MV-4-11 (cell line): ENCODE measurements at regions not wholly inside any gene's neighbourhood (a gene's known extent, or its start where the extent isn't known, plus 50 kb on each side); places are given as distances from the start of the nearest gene placed in this dataset.

Experiments used
- DNase-seq: peaks from one replicate; lab custom pipeline; 2025; lab: John Stamatoyannopoulos, UW

DNA sequence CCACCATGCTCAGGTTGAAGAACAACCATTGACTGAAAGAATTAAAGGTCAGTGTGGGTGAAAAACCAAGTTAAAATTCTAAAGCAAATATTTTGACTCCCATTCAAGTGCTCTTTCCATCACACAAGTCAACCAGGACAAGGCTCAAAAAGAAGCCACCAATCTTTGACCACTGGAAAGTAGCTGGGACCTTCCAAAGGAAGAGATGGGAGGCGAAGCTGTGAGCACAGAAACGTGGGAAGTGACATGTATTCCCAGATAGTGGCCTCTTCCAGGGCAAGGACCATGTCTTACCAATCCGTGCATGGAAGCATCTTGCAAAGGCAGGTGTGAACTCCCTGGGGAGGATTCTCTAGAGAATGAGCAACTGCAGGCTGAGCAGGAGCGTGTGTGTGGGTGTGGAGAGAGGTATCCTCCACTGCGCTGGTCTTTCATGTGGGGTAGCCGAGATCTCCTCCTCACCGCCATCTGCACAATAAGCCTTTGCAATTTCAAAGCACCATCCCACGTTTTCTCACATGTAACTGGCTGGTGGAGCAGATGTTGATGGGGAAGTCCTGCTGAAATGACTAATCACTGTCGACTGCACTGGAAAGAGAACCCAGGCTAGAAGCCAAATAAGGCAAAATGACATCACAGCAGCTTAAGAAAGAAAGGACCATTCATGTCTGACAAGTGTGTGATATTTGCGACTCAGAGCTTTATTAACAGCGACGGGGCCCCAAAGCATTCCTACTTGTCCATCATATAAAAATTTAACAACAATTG, 189.4 kb upstream of the RREB1 start:
- peak; percentile 90 for DNase-seq

DNA sequence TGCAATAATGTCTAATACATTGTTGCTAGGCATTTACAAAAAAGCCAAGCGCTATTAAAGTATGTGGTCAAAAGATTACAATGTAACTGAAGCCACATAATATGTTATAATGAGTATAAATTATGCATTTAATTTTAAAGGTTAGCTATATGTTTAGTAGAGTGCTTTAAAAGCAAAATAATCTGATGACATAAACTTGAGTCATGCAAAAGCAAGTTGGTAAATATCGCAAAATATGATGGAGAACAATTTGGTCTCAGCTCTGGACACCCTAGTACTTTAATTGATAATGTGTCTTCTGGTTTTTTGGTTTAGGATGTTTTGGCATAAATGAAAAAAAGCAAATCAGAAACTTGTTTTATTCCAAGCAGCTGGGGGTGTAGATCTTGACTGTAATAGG, 188.6 kb upstream of the RREB1 start:
- DNase-seq, result no peak

DNA sequence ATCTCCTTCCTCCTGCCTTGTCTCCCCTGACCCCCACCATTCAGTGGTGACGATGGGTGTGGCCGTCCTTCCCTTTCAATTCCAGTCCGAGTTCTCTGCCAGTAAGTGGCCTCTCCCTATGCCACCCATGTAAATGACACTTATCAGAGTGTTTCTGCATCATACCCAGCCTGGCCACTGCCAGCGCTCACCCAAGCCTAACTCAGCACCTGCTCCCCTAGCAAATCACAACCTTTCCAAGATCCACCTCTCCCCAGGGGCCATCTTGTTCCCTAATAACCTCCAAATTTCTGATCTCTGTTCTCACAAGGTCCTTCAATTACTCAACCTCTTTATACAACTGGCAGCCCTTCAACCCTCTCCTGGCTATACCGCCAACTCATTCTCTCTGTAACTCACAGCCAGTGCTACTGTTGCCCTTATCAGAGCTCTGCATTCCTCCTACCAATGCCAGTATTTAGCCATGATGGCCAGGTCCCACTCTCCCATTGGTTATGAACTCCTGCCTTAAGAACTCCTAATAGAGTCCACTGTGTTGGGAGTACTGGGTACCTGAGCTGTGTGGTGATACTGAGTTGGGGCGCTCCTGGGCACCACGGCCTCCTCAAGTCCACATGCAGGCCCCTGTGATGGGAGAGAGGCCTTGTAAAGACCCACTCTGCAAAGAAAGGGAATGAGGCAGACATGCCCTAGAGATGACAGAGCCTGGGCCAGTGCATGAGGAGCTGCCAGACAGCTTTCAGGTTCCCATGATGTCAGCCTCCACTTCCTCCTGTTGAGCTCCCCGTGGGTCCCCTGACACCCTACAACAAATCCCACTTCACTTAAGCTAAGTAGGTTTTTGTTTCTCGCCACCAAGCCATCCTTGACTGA, 187.4 kb upstream of the RREB1 start:
- no peak for DNase-seq

DNA sequence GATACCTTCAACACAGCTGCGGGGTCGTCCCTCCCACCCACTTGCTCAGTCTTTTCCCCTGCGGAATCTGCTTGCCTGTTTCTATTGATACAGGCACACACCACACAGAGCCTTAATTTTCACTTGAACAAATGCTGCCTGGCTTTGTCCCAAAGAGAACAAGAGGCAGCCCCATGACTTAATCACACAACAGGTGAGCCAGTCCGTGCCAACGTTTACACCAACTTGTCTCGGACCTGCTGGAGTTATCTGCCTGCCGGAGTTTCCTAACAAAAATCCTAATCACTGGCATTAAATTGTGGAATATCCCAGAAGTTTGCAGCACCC, 186.8 kb upstream of the RREB1 start:
- DNase-seq, result no peak

DNA sequence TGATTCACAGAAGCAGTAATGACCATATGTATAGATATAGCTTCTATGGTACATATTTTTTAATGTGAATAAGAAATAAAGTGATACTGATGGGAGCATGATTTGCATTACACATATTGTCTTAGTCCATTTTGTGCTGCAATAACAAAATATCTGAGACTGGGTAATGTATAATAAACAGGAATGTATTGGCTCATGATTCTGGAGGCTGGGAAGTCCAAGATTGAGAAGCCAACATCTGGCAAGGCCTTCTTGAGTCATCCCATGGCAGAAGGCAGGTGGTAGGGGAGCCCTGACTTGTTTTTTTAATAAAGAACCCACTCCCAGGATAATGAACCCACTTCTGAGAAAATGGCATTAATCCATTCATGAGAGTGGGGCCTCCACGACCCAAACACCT, 185.6 kb upstream of the RREB1 start:
- no peak for DNase-seq

DNA sequence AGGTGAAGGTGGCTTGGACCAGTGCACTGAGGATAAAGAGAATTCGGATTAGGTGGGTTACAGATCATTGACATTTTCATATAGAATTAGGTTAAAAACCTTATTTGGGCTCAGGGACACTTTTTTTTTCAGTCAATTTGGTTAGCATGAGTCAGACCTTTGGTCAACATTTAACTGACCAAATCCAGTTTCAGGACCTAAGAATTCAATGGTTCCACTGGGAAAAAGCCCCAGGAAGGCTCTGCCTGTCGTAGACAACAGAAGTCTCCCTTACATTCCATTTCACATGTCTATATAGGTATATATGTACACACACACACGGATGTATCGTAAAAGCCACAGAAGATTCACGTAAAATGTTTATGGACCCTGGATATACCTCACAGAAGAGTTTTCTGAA, 184.2 kb upstream of the RREB1 start:
- no peak for DNase-seq

DNA sequence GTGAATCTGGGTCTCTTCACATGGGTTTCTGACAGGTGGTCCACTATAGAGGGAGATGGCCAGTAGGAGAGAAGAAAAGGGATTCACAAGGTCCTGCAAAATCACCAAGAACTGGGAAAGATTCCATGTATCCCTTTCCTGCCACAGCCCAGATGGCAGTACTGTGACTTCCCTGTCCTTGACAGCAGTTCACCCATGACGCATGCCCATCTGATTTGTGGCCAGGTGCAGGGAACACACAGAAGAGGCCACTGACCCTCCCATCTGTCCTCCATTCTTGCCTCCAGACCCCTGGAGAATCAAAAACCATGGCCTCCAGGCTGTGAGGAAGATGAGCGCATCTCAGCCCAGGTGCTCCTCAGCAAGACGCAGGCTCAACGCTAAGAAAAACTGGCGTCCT, 183.1 kb upstream of the RREB1 start:
- no peak for DNase-seq

DNA sequence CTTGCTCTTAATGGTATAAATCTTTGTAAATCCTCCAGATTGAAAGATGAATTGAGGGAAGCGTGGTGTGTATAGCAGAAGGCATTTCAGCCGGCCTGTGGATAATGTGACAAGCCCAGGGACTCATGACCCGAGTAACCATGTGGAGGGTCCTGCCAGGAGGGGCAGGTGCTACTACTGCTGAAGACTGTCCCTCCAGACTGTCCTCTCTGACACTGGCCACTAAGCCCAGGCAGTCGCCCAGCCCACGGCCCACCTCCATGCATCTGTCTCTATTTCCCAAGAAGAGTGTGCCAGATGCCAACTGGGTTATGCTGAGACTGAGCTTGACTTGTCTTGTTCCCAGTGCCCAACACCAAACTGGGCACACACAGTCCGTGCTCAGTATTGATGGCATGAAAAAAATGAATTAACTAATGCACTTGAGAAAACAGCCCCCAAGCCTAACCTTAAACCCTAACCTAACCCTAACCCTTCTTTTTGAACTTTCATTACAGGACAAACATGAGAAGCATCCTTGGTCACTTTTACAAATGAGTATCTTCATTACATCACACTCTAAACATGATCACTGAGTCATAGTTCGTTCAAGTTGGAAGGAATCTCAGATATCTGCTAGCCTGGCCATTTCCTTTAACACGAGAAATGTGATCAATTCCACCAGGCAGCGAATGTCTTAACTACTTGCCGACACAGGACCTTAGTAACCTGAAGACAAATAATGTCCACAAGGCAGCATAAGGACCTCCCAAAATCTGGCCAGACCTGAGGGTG, 182.2 kb upstream of the RREB1 start:
- DNase-seq, result no peak

DNA sequence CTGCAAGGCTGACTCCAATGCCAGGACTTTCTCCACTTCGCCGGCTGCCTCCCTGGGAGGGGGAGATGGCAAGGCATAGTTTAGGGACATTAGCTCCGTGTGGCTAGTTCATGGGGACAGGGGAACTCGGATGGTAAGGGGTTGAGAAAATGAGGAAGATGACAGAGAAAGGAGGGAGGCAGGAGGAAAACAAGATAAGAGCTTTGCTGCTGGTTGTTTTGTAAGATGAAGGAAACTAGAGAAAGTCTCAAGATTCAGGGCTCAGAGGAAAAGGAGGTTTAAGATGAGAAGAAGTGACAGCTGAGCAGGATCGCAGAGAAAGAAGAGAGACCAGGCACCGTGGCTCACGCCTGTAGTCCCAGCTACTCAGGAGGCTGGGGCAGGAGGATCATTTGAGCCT, 180.9 kb upstream of the RREB1 start:
- DNase-seq, result peak; percentile 17

DNA sequence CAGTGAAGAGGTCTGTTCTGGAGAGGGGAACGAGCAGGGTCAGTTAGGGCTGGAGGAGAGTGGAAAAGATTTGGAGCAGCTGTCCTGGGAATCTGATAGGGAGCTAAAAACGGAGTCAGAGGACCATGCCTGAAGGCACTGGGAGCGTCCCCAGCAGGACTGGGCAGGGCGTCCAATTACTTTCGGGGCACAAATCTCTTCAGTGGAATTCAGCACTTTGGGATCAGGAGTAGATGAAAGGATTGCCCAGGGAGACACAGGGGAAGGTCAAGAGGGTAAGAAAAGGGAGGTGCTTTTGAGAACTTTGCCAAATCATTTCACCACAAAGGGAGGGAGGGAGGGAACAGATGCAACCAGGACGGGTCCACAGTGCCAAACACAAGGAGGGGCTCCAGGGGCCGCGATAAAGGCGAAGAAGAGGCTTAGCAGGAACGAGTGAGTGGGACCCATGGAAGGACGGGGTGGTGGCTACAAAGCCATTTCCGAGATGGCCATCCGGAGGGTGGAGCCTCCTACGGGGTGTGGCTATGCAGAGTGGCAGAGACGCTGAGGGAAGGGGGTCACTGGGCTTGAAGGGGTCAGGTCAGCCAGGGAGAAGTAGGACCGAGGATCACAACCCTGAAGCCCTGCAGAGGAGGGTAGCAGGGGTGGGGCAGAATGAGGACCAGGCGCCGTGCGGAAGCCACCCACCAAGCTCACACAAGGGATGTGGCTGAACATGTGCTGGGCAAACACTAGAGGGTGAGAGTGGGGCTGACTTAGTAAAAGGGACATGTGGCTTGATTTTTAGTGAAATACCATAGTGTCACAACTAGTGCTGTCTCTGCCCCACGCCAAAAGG, 180.0 kb upstream of the RREB1 start:
- DNase-seq, result peak; percentile 36

DNA sequence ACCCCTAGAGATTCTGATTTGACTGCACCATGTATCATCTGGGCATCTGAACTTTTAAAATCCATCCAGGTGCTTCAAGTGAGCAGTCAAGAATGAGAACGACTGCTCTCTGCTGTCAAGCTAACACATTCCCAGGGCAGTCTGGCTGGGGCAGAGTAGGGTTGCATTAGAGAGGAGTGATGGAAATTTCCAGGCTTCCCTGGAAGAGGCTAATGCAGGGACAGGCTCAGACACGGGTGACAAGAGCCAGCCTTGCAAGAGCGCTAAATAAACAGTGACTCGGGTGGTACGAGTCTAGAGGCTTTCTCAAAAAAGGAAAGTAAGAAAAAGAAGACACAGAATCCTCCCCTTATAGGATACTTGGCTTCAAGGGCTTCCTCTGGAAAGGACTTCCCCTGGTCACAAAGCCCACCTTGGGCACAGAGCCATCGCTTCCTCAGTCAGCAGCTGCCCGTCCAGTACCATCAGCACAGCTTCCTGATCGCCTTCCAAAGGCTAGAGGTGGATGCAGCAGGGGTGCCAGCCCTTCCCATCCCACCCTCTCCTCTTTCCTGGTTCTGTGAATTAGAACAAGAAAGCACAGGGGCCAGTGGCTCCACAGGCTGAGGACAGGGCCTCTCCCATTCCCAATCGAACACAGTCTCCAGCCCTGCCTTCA, 177.4 kb upstream of the RREB1 start:
- no peak for DNase-seq

DNA sequence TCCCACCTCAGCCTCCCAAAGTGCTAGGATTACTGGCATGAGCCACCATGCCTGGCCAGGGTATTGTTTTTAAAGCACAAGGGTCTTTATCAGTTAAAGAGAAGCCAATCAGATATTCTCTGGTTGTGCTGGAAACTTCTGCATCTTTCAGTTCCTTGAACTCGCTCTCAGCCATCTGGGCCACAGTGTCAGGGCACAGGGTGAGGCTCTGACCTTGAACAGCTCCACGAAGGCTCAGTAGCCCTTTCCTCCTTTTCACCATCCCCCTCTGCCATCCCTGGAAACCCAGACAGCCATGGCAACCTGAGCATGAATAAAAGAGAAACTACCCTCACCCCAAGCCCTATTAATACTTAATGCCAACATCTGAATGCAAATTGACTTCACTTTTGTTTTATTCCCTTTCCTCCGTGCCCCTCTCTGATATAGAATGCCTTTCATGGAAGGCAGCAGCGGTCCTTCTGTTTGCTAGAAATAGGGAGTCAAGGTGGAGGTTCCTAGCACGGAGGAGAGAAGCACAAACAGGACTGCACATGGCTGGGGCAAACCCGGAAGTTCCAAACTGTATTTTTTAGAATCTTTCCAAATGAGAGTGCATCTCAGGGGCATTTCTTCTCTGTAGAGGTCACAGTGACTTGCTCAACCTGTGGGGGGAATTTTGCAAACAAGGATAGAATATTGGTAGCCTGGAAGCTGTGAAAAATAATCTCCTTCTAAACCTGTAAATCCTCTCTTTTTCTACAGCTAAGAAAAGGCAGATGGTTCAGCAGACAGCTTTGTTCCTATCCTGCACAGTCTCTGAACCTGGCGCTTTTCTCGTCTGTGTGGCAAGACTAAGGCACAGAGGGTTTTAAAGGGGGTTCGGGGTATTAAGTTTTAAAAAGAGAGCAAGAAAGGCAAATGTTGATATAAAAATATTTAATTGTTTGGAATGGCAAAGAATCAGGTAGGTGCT, 176.4 kb upstream of the RREB1 start:
- DNase-seq, result peak; percentile 65

DNA sequence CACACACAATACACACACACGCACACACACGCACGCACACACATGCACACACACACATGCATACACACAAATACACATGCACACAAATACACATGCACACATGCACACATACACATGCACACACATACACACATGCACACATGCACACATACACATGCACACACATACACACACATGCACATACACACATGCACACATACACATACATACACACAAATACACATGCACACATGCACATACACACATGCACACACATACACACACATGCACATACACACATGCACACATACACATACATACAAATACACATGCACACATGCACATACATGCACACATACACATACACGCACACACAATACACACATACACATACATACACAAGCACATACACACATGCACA, 175.4 kb upstream of the RREB1 start:
- DNase-seq, result no peak

DNA sequence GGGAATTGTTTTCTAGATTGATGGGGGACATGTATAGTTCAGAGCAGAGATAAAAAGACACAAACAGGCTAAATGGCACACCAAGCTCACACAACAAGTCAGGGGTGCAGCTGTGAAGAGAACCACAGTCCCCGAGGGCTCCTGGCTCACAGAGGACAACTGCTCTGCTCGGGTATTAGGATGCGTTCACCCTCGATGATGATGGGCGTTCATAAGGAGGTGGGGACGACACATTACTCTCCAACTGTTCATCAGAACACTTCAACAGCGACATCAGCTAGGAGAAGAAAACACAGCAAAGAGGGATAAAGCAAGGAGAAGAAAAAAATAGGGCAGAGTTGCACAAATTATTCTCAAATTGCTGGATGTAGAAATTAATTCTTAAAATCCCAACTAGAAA, 174.8 kb upstream of the RREB1 start:
- no peak for DNase-seq

DNA sequence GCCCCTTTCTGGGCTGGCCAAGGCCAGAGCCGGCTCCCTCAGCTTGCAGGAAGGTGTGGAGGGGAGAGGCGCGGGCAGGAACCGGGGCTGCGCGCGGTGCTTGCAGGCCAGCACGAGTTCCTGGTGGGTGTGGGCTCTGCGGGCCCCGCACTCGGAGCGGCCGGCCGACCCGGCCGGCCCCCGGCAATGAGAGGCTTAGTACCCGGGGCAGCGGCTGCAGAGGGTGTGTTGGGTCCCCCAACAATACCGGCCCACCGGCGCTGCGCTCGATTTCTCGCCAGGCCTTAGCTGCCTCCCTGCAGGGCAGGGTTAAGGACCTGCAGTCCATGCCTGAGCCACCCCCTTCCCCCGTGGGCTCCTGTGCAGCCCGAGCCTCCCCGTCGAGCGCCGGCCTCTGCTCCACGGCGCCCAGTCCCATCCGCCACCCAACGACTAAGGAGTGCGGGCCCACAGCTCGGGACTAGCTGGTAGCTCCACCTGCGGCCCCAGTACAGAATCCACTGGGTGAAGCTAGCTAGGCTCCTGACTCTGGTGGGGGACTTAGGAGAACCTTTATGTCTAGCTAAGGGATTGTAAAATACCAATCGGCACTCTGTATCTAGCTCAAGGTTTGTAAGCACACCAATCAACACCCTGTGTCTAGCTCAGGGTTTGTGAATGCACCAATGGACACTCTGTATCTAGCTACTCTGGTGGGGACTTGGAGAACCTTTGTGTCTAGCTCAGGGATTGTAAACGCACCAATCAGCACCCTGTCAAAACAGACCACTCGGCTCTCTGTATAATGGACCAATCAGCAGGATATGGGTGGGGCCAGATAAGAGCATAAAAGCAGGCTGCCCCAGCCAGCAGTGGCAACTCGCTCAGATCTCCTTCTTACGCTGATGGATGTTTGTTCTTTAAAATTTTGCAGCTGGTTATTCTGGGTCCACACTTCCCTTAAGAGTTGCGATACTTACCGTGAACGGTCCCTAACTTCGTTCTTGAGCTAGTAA, 167.4 kb upstream of the RREB1 start:
- DNase-seq, result peak; percentile 15

DNA sequence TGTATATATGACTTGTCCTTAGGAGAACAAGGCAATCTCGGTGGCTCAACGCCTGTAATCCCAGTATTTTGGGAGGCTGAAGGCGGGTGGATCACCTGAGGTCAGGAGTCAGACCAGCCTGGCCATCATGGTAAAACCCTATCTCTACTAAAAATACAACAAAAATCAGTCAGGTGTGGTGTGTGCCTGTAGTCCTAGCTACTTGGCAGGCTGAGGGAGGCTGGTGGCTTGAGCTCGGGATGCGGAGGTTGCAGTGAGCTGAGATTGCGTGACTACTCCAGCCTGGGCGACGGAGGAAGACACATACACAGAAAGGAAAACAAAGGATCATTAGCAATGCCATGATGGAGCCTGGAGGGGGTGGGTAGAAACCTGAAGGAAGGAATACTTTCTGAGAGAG, 166.6 kb upstream of the RREB1 start:
- DNase-seq, result no peak

DNA sequence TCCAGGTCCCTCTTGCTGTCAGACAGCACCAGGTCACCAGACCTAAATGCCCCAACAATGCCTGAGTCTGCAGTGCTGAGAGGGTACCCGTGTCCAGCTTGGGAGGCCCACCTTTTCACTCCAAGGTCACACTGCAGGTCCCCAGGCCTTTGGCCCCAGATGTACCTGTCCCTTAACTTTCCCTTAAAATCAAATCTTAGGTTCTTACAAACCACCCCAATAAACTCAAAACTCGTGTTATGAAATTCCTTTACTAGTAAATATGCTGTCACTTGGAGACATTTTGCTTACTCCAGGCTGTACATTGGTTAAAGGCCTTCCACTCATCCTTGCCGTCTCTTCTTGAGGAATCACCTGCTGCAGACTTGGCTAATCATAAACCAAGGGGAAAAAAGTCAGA, 165.7 kb upstream of the RREB1 start:
- no peak for DNase-seq

DNA sequence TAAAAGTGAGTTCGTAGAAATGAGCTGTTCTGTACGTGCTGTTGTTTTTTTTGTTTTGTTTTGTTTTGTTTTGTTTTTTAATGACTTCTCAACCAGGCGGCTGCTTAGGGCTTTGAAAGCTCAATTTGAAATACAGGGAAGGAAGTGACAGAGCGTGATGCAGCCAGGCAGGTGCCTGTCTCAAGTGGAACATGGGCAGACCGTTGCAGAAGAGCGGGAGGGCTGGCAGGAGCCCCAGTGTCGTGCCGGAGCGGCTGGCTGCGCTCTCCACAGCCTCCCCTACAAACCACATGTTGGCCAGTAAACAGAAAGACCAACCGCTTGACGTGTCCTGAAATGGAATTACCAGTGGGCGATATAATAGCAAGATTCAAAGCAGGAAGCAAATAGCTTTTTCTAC, 164.9 kb upstream of the RREB1 start:
- DNase-seq, result peak; percentile 96

DNA sequence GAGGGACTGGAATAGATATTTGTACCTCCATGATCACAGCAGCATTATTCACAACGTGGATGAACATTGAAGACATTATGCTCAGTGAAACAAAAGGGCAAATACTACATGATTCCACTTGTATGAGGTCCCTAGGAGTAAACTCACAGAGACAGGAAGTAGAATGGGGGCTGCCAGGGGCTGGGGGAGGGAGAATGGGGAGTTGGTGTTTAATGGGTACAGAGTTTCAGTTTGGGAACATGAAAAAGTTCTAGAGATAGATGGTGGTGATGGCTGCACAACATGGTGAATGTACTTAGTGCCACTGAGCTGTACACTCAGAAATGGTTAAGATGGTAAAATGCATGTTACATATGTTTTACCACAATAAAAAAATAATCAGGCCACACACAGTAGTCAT, 164.3 kb upstream of the RREB1 start:
- peak; percentile 53 for DNase-seq
